ENCODE measurements at regions not wholly inside any gene's neighbourhood (a gene's known extent, or its start where the extent isn't known, plus 50 kb on each side); places are given as distances from the start of the nearest gene placed in this dataset.
"Not testable (repeated sequence)": the region's sequence is repeated elsewhere in the genome, so short reads cannot be mapped to it uniquely, and the experiment has no call there.

GRCh38 chr4:177802661-177803060 lies 360.4 kb upstream of the AGA start:
- Histone ChIP-seq H3K56ac (ENCODE audit: low read length) (no peak overlapping the region), H4K8ac (ENCODE audit: low read depth, low read length) (no peak overlapping the region), H2BK5ac (ENCODE audit: low read length) (no peak overlapping the region), H2AK5ac (ENCODE audit: low read length) (no peak overlapping the region), H3K27me3 (ENCODE audit: insufficient read depth, low read length, poor library complexity) (no peaks in the 10 kb centered on the region), H4K5ac (ENCODE audit: low read length) (no peak overlapping the region), H3K18ac (ENCODE audit: low read length) (no peak overlapping the region), H3K79me1 (ENCODE audit: low read length) (no peaks in the 10 kb centered on the region), H2BK15ac (replicated peaks; ENCODE audit: low read depth) (no peak overlapping the region), H3K4me2 (ENCODE audit: low read length) (no peak overlapping the region), H3K9ac (ENCODE audit: low read length) (no peak overlapping the region), H3K79me2 (ENCODE audit: control insufficient read depth, insufficient read depth, low read length) (no peaks in the 10 kb centered on the region), H3K36me3 (ENCODE audit: control insufficient read depth, insufficient read depth, low read length) (no peaks in the 10 kb centered on the region), H3K4me1 (ENCODE audit: control insufficient read depth, low read depth, low read length) (no peaks in the 10 kb centered on the region), H2BK120ac (ENCODE audit: low read depth, low read length) (no peak overlapping the region), H3K27ac (ENCODE audit: low read depth, low read length) (no peak overlapping the region), H3K23ac (ENCODE audit: low read length) (no peak overlapping the region), H3K4me3 (ENCODE audit: low read length) (no peak overlapping the region), H3K4ac (ENCODE audit: low read depth, low read length) (no peak overlapping the region)
- WGBS (ENCODE audit: extremely low coverage, insufficient coverage, low lambda C conversion rate): no CpG with 5 or more reads among the region's 1 CpG
- no peak for DNase-seq

- H3K79me2 ChIP-seq (ENCODE audit: control insufficient read depth, insufficient read depth, low read length): no peaks in the 10 kb centered on the region
Measured at GRCh38 chr4:177803151-177803550, 360.9 kb upstream of the AGA start.

GRCh38 chr4:177809791-177810190 lies 367.6 kb upstream of the AGA start:
- Histone ChIP-seq H3K79me2 (ENCODE audit: control insufficient read depth, insufficient read depth, low read length) (no peaks in the 10 kb centered on the region), H3K9ac (ENCODE audit: low read length) (no peak overlapping the region), H4K8ac (ENCODE audit: low read depth, low read length) (no peak overlapping the region), H3K27ac (ENCODE audit: low read depth, low read length) (no peak overlapping the region), H3K36me3 (ENCODE audit: control insufficient read depth, insufficient read depth, low read length) (no peaks in the 10 kb centered on the region), H2BK15ac (replicated peaks; ENCODE audit: low read depth) (no peak overlapping the region), H2BK5ac (ENCODE audit: low read length) (no peak overlapping the region), H3K4me3 (ENCODE audit: low read length) (no peak overlapping the region), H3K4me1 (ENCODE audit: control insufficient read depth, low read depth, low read length) (no peaks in the 10 kb centered on the region), H3K56ac (ENCODE audit: low read length) (no peak overlapping the region), H3K79me1 (ENCODE audit: low read length) (no peaks in the 10 kb centered on the region), H4K5ac (ENCODE audit: low read length) (no peak overlapping the region), H3K27me3 (ENCODE audit: insufficient read depth, low read length, poor library complexity) (no peaks in the 10 kb centered on the region), H2BK120ac (ENCODE audit: low read depth, low read length) (no peak overlapping the region), H3K18ac (ENCODE audit: low read length) (no peak overlapping the region), H3K4ac (ENCODE audit: low read depth, low read length) (no peak overlapping the region), H2AK5ac (ENCODE audit: low read length) (no peak overlapping the region), H3K4me2 (ENCODE audit: low read length) (no peak overlapping the region), H3K23ac (ENCODE audit: low read length) (no peak overlapping the region)
- DNase-seq: no peak
- WGBS (ENCODE audit: extremely low coverage, insufficient coverage, low lambda C conversion rate): no CpG with 5 or more reads among the region's 3 CpGs

More at GRCh38 chr4:177803151-177803550, 360.9 kb upstream of the AGA start:
- H2BK120ac ChIP-seq (ENCODE audit: low read depth, low read length): no peak overlapping the region
- H2BK5ac ChIP-seq (ENCODE audit: low read length): no peak overlapping the region
- no CpG with 5 or more reads among the region's 3 CpGs for WGBS (ENCODE audit: extremely low coverage, insufficient coverage, low lambda C conversion rate)
- H3K36me3 ChIP-seq (ENCODE audit: control insufficient read depth, insufficient read depth, low read length): no peaks in the 10 kb centered on the region
- H3K27me3 ChIP-seq (ENCODE audit: insufficient read depth, low read length, poor library complexity): no peaks in the 10 kb centered on the region
- H3K18ac ChIP-seq (ENCODE audit: low read length): no peak overlapping the region
- H2BK15ac ChIP-seq (replicated peaks; ENCODE audit: low read depth): no peak overlapping the region
- no peak overlapping the region for H3K4ac ChIP-seq (ENCODE audit: low read depth, low read length)
- H3K27ac ChIP-seq (ENCODE audit: low read depth, low read length): no peak overlapping the region
- H3K23ac ChIP-seq (ENCODE audit: low read length): no peak overlapping the region
- no peak overlapping the region for H3K56ac ChIP-seq (ENCODE audit: low read length)
- no peak for DNase-seq
- H3K4me3 ChIP-seq (ENCODE audit: low read length): no peak overlapping the region
- no peak overlapping the region for H4K8ac ChIP-seq (ENCODE audit: low read depth, low read length)
- no peak overlapping the region for H3K4me2 ChIP-seq (ENCODE audit: low read length)
- H2AK5ac ChIP-seq (ENCODE audit: low read length): no peak overlapping the region
- no peak overlapping the region for H3K9ac ChIP-seq (ENCODE audit: low read length)
- H3K4me1 ChIP-seq (ENCODE audit: control insufficient read depth, low read depth, low read length): no peaks in the 10 kb centered on the region
- H4K5ac ChIP-seq (ENCODE audit: low read length): no peak overlapping the region
- H3K79me1 ChIP-seq (ENCODE audit: low read length): no peaks in the 10 kb centered on the region

GRCh38 chr4:177810220-177810619 lies 368.0 kb upstream of the AGA start:
- Histone ChIP-seq H3K79me1 (ENCODE audit: low read length) (no peaks in the 10 kb centered on the region), H3K27ac (ENCODE audit: low read depth, low read length) (no peak overlapping the region), H4K5ac (ENCODE audit: low read length) (no peak overlapping the region), H2BK5ac (ENCODE audit: low read length) (no peak overlapping the region), H2BK15ac (replicated peaks; ENCODE audit: low read depth) (no peak overlapping the region), H2AK5ac (ENCODE audit: low read length) (no peak overlapping the region), H3K4me1 (ENCODE audit: control insufficient read depth, low read depth, low read length) (no peaks in the 10 kb centered on the region), H3K79me2 (ENCODE audit: control insufficient read depth, insufficient read depth, low read length) (no peaks in the 10 kb centered on the region), H3K56ac (ENCODE audit: low read length) (no peak overlapping the region), H3K4ac (ENCODE audit: low read depth, low read length) (no peak overlapping the region), H3K36me3 (ENCODE audit: control insufficient read depth, insufficient read depth, low read length) (no peaks in the 10 kb centered on the region), H3K23ac (ENCODE audit: low read length) (no peak overlapping the region), H4K8ac (ENCODE audit: low read depth, low read length) (no peak overlapping the region), H3K27me3 (ENCODE audit: insufficient read depth, low read length, poor library complexity) (no peaks in the 10 kb centered on the region), H3K18ac (ENCODE audit: low read length) (no peak overlapping the region), H3K4me3 (ENCODE audit: low read length) (no peak overlapping the region), H3K4me2 (ENCODE audit: low read length) (no peak overlapping the region), H3K9ac (ENCODE audit: low read length) (no peak overlapping the region), H2BK120ac (ENCODE audit: low read depth, low read length) (no peak overlapping the region)
- no peak for DNase-seq
- no CpG with 5 or more reads among the region's 4 CpGs for whole genome bisulfite sequencing (ENCODE audit: extremely low coverage, insufficient coverage, low lambda C conversion rate)

GRCh38 chr4:177818392-177818791 lies 376.2 kb upstream of the AGA start:
- H3K36me3 ChIP-seq (ENCODE audit: control insufficient read depth, insufficient read depth, low read length); H4K5ac ChIP-seq (ENCODE audit: low read length); H2BK120ac ChIP-seq (ENCODE audit: low read depth, low read length); H3K4me1 ChIP-seq (ENCODE audit: control insufficient read depth, low read depth, low read length); H3K56ac ChIP-seq (ENCODE audit: low read length); H3K79me1 ChIP-seq (ENCODE audit: low read length); H3K18ac ChIP-seq (ENCODE audit: low read length); H2BK5ac ChIP-seq (ENCODE audit: low read length); H3K4me2 ChIP-seq (ENCODE audit: low read length); DNase-seq; H2BK15ac ChIP-seq (replicated peaks; ENCODE audit: low read depth); H3K27ac ChIP-seq (ENCODE audit: low read depth, low read length); H3K4ac ChIP-seq (ENCODE audit: low read depth, low read length); H3K9ac ChIP-seq (ENCODE audit: low read length); H3K27me3 ChIP-seq (ENCODE audit: insufficient read depth, low read length, poor library complexity); H3K4me3 ChIP-seq (ENCODE audit: low read length); H2AK5ac ChIP-seq (ENCODE audit: low read length); H3K79me2 ChIP-seq (ENCODE audit: control insufficient read depth, insufficient read depth, low read length); H4K8ac ChIP-seq (ENCODE audit: low read depth, low read length); H3K23ac ChIP-seq (ENCODE audit: low read length): not testable (repeated sequence)
- no CpG with 5 or more reads among the region's 4 CpGs for WGBS (ENCODE audit: extremely low coverage, insufficient coverage, low lambda C conversion rate)

GRCh38 chr4:177826973-177827372 lies 384.7 kb upstream of the AGA start:
- Histone ChIP-seq H3K4ac (ENCODE audit: low read depth, low read length) (no peak overlapping the region), H3K36me3 (ENCODE audit: control insufficient read depth, insufficient read depth, low read length) (no peaks in the 10 kb centered on the region), H3K27me3 (ENCODE audit: insufficient read depth, low read length, poor library complexity) (no peaks in the 10 kb centered on the region), H3K27ac (ENCODE audit: low read depth, low read length) (no peak overlapping the region), H2AK5ac (ENCODE audit: low read length) (no peak overlapping the region), H3K4me1 (ENCODE audit: control insufficient read depth, low read depth, low read length) (no peaks in the 10 kb centered on the region), H3K4me3 (ENCODE audit: low read length) (no peak overlapping the region), H2BK5ac (ENCODE audit: low read length) (no peak overlapping the region), H3K23ac (ENCODE audit: low read length) (no peak overlapping the region), H4K8ac (ENCODE audit: low read depth, low read length) (no peak overlapping the region), H3K4me2 (ENCODE audit: low read length) (no peak overlapping the region), H3K56ac (ENCODE audit: low read length) (no peak overlapping the region), H3K18ac (ENCODE audit: low read length) (no peak overlapping the region), H2BK15ac (replicated peaks; ENCODE audit: low read depth) (no peak overlapping the region), H2BK120ac (ENCODE audit: low read depth, low read length) (no peak overlapping the region), H3K79me1 (ENCODE audit: low read length) (no peaks in the 10 kb centered on the region), H3K9ac (ENCODE audit: low read length) (no peak overlapping the region), H4K5ac (ENCODE audit: low read length) (no peak overlapping the region), H3K79me2 (ENCODE audit: control insufficient read depth, insufficient read depth, low read length) (no peaks in the 10 kb centered on the region)
- no peak for DNase-seq
- WGBS (ENCODE audit: extremely low coverage, insufficient coverage, low lambda C conversion rate): no CpG with 5 or more reads among the region's 1 CpG

Measured in mesendoderm (in vitro differentiated cells).